OCI-LY3 (cell line): ENCODE measurements at regions not wholly inside any gene's neighbourhood (a gene's known extent, or its start where the extent isn't known, plus 50 kb on each side); places are given as distances from the start of the nearest gene placed in this dataset.

Experiments
- CTCF ChIP-seq: fragments of 200-600, 300-600 bp; sonication (generic); IDR thresholded peaks from 2 replicates; pipeline ENCODE4 v1.5.1; 2014; ENCODE audit warnings: antibody characterized with exemption, low read length, low read depth
- EZH2phosphoT487 ChIP-seq: fragments of 200-600 bp; shearing (Covaris generic); IDR thresholded peaks from 2 replicates; pipeline ENCODE4 v1.6.1; 2018; ENCODE audit warnings: antibody characterized with exemption, mixed run types, low read depth

GRCh38 chr6:109269057-109269456 lies 113.2 kb downstream of the CD164 start:
- TF ChIP-seq CTCF (no peak), EZH2phosphoT487 (no peak)
